ENCODE measurements at regions not wholly inside any gene's neighbourhood (a gene's known extent, or its start where the extent isn't known, plus 50 kb on each side); places are given as distances from the start of the nearest gene placed in this dataset.
"Not testable (repeated sequence)": the region's sequence is repeated elsewhere in the genome, so short reads cannot be mapped to it uniquely, and the experiment has no call there.

- no peak for DNase-seq (ENCODE audit: extremely low read depth in 1 of 2, low read depth in 1 of 2)
These were observed 174.3 kb downstream of the UTP18 start for GRCh38 chr17:51434434-51435170.

DNA sequence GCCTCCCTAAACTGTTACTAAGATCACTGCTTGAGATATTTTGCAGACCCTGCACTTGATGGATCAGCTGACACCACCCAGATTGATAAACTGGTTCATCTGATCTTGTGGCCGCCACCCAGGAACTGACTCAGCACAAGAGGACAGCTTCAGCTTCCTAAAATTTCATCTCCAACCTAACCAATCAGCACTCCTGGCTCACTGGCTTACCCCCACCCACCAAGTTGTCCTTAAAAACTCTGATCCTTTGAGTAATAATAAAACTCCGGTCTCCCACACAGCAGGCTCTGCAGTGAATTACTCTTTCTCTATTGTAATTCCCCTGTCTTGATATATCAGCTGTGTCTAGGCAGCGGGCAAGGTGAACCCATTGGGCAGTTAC is 174.8 kb downstream of the UTP18 start:
- DNase-seq (ENCODE audit: extremely low read depth in 1 of 2, low read depth in 1 of 2), result no peak

DNA sequence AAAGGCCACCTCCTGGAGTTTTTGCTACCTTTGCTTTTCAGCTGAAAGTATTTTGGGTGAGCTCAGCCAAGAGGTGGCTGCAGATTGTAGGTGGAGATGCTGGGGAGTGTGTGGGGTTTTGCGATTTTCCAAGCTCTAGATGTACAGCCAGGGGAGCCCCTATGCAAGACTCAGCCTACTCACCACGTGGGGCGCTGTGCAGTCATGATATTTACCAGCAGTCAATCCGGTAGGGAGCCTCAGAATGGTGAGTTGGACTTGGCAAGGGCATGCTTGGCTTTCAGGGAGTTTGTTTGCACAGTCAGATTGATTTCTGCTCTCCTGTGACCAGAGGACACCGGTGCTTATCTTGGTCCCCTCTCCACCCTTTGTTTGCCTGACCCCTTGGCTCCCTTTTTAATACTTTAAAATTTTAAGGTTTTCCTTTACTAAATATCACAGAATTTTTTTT is 175.3 kb downstream of the UTP18 start:
- no peak for DNase-seq (ENCODE audit: extremely low read depth in 1 of 2, low read depth in 1 of 2)

DNA sequence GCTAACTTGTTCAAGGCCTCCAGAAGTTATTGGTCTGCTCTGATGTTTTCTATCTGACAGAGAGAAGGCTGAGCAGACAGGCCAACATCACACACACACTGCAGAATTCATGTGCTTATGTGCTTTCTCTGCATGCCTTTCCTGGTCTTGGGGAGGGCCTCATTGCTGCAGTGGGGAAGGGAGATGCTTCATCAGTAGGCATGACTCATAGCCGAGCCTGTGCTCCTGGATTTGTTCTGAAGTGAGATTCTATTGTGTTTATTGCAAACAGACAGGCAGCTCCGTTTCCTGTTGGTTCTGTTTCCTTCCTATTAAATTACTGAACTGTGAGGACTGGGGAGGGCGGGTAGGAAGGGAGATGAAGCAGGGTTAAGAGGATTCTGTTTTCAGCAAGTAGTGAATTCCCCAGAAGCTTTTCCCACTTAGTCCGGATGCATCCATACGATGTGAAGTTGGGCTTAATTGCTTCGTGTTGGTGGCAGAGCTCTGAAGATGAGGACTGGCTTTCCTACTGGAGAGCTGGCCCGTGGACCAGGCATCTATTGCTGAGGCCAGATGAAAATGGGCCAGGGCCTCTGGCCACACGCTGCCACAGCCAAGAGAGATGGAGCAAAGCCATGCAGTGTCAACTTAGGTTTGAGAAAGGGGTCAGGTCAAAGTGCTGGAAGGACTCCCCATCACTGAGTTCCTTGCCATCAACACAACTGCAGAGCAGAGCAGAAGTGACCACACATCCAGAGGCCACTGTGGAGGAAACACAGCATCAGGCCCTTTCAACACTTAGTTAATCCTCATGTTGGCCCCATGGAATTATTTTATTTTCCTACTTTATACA is 179.3 kb downstream of the UTP18 start:
- no peak for DNase-seq (ENCODE audit: extremely low read depth in 1 of 2, low read depth in 1 of 2)

- no peak for DNase-seq (ENCODE audit: extremely low read depth in 1 of 2, low read depth in 1 of 2)
These were observed 181.1 kb downstream of the UTP18 start for GRCh38 chr17:51441431-51441830.

DNA sequence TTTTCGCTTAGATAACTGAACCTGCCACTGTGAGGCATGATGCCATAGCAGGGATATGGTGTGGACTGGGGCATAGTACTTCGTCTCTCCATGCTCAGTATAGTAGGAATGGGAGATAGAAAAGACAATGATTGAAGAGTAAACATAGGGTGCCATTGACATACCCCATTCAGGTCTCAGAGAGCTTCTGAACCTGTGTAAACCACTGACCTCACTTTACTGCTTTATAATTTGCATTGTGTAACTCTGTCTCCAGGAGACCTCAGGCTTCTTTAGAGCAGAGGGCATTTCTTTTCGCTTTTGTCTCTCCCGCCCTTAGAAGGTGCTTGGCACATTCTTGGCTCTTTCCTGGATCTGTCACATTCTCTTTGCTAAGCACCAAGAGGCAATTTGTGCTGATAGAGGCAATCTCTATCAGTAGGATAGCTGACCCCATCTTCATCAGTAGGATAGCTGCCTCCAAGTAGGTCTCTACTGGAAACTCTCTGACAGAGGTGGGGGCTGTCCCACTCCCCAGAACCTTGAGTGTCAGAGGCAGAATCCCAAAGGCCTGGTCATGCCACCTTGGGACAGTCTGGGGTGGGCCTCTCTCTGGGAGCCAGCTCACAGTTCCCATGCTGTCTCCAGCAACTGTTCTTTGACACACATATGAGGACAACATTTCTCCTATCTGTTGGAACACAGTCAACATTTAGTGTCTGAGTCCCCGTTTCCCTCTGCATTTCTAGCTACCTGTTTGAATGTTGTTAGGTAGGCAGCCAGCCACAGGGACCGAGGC is 181.9 kb downstream of the UTP18 start:
- DNase-seq (ENCODE audit: extremely low read depth in 1 of 2, low read depth in 1 of 2), result no peak

GRCh38 chr17:51443646-51444045 is 183.3 kb downstream of the UTP18 start:
- no peak for DNase-seq (ENCODE audit: extremely low read depth in 1 of 2, low read depth in 1 of 2)

DNA sequence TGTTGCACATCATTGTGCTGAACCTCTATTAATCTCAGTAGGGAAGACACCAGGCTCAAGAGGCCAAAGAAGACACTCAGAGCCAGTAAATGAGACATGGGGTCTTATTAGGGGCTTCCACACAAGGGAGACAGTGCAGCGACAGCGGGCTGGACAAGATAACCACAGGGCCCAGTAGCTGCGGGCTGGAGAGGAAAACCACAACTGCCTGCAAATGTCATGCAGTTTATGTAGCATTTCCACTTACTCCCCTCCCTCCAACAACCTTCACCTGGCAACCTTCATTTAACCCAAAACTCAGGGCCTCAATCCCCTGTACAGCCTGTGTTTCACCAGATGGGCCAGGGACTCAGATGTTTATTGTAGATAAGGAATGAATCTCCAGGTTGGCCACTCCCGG is 185.6 kb downstream of the UTP18 start:
- no peak for DNase-seq (ENCODE audit: extremely low read depth in 1 of 2, low read depth in 1 of 2)

DNA sequence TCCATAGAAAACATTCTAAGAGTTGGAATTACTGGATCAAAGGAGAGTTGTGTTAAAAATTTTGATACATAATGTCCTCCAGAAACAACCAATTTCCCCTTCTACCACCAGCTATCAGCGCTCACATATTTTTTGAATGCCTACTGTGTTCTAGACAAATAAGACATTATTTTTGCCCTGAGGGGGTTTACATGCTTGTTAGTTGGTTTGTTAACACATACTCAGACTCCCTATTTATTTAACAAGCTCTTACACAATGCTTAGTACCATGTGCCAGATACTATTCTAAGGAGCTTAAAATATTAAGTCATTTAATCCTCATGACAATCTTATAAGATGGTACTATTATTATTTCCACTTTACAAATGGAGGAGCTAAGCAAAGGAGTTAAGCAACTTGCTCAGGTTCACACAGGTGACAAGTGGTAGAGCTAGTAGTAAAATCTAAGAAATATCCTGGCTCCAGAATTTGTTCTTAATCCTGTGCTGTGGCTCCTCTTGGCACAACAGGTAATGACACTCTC is 194.2 kb downstream of the UTP18 start:
- DNase-seq (ENCODE audit: extremely low read depth in 1 of 2, low read depth in 1 of 2), result no peak

- DNase-seq (ENCODE audit: extremely low read depth in 1 of 2, low read depth in 1 of 2), result no peak
These were observed 194.9 kb downstream of the UTP18 start for GRCh38 chr17:51455211-51455610.

GRCh38 chr17:51455931-51456330 is 195.6 kb downstream of the UTP18 start:
- no peak for DNase-seq (ENCODE audit: extremely low read depth in 1 of 2, low read depth in 1 of 2)

GRCh38 chr17:51456942-51457341 is 196.6 kb downstream of the UTP18 start:
- DNase-seq (ENCODE audit: extremely low read depth in 1 of 2, low read depth in 1 of 2), result no peak

DNA sequence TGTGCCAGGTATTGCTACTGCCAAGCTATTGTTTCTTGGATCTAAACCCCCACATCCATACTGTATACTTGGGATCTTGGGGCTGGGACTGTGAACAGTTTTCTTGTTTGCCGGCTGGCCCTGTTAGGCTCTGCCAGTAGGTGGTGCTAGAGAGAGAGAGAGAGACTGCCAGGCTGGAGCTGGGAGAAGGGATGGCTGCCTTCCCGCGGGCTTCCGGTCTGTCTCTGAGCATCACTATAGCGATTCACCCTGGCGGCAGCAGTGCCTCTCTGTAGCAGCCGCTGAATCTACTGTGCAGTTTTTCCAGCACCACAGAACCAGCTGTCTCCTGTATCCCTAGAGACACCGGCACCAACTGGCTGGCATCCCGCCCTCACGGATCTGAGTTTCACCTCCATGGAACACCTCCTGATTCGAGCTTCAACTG is 201.2 kb downstream of the UTP18 start:
- DNase-seq (ENCODE audit: extremely low read depth in 1 of 2, low read depth in 1 of 2), result peak; percentile 0 to 14

DNA sequence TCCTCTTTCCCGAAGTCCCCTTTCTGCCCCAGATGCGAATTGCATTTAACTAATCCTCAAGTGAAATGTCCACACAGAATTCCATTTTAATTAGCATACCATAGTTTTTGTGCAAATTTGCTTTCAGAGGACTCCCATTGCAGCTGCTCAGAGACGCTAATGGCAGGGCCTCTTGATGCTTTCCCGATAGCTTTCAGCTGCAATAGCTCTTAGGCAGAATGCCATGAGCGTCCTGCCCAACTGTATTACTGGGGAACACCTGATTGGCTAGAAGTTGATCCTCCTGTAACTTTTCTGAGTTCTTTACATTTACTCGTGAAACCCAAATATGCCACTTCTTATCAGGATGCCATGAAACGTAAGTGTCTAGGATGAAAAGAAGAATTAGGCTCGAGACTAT is 203.0 kb downstream of the UTP18 start:
- DNase-seq (ENCODE audit: extremely low read depth in 1 of 2, low read depth in 1 of 2), result no peak

GRCh38 chr17:51467336-51467735 is 207.0 kb downstream of the UTP18 start:
- DNase-seq (ENCODE audit: extremely low read depth in 1 of 2, low read depth in 1 of 2), result no peak

GRCh38 chr17:51472670-51473205 is 212.4 kb downstream of the UTP18 start:
- DNase-seq (ENCODE audit: extremely low read depth in 1 of 2, low read depth in 1 of 2), result no peak

- DNase-seq (ENCODE audit: extremely low read depth in 1 of 2, low read depth in 1 of 2), result no peak
These were observed 214.4 kb downstream of the UTP18 start for GRCh38 chr17:51474764-51475163.

DNA sequence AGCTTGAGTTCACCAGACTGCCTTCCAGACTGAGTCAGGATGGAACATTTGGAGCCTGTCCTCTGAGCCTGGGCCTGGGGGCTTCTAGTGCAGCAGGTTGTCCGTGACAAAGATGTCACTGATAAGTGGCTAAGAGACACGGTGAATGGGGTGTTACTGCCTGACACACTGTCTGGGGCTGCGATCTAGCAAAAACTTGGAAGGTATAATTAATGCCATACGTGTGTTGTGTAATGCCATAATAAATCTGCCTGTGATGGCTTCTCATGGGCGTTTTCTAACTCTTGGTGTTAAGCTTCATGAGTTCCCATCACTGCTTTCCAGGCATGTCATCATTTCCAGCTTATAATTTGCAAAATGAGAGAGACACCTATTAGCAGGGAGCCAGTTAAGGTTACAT is 215.4 kb downstream of the UTP18 start:
- DNase-seq (ENCODE audit: extremely low read depth in 1 of 2, low read depth in 1 of 2), result no peak

GRCh38 chr17:51479303-51479702 is 219.0 kb downstream of the UTP18 start:
- DNase-seq (ENCODE audit: extremely low read depth in 1 of 2, low read depth in 1 of 2), result no peak

- DNase-seq (ENCODE audit: extremely low read depth in 1 of 2, low read depth in 1 of 2), result no peak
These were observed 221.0 kb downstream of the UTP18 start for GRCh38 chr17:51481370-51481769.

DNA sequence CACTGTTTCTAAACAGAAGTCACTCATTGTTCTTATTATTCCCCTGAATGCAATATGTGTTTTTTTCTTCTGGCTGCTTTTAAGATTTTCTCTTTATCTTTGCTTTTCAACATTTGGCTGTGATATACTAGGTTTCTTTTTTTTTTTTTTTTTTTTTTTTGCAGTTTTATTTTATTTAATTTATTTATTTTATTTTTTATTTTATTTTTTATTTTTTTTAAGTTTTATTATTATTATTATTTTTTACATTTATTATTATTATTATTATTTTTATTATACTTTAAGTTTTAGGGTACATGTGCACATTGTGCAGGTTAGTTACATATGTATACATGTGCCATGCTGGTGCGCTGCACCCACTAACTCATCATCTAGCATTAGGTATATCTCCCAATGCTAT is 221.9 kb downstream of the UTP18 start:
- not testable (repeated sequence) for DNase-seq (ENCODE audit: extremely low read depth in 1 of 2, low read depth in 1 of 2)

Measured in activated CD8-positive, alpha-beta memory T cell treated with anti-CD3 and anti-CD28 coated beads for 1 hour (primary cell).